Neural progenitor cell (in vitro differentiated cells): ENCODE measurements at regions not wholly inside any gene's neighbourhood (a gene's known extent, or its start where the extent isn't known, plus 50 kb on each side); places are given as distances from the start of the nearest gene placed in this dataset.

Experiments
- EZH2phosphoT487 ChIP-seq: fragments of 200-600 bp; sonication (generic); IDR thresholded peaks from 2 replicates; pipeline ENCODE4 v1.6.1; 2017; ENCODE audit warnings: antibody characterized with exemption
- TF ChIP-seq, protein P1 (sequence below): fragments of 200-600 bp; sonication (generic); IDR thresholded peaks from 2 replicates; pipeline ENCODE4 v1.5.1; 2017; ENCODE audit warnings: antibody characterized with exemption, mild to moderate bottlenecking

DNA sequence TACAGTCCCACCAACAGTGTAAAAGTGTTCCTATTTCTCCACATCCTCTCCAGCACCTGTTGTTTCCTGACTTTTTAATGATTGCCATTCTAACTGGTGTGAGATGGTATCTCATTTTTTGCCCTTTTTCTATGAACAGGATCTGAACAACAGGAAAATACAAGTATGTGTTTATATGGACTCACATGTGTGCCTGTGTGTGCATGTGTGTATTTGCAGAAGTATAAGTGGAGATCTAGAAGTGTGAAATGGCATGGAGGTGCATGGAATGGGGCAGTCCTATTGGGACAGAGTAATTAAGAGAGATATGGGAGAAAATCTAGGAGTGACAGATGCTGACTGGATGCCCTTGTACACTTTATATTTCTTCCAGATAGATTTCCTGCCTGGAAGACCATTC lies 111.6 kb upstream of the PCGF5 start:
- TF ChIP-seq, protein P1, sequence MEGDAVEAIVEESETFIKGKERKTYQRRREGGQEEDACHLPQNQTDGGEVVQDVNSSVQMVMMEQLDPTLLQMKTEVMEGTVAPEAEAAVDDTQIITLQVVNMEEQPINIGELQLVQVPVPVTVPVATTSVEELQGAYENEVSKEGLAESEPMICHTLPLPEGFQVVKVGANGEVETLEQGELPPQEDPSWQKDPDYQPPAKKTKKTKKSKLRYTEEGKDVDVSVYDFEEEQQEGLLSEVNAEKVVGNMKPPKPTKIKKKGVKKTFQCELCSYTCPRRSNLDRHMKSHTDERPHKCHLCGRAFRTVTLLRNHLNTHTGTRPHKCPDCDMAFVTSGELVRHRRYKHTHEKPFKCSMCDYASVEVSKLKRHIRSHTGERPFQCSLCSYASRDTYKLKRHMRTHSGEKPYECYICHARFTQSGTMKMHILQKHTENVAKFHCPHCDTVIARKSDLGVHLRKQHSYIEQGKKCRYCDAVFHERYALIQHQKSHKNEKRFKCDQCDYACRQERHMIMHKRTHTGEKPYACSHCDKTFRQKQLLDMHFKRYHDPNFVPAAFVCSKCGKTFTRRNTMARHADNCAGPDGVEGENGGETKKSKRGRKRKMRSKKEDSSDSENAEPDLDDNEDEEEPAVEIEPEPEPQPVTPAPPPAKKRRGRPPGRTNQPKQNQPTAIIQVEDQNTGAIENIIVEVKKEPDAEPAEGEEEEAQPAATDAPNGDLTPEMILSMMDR = no peak
- no peak for TF ChIP-seq EZH2phosphoT487
